Body of pancreas (tissue), 4 donors: ENCODE measurements at regions not wholly inside any gene's neighbourhood (a gene's known extent, or its start where the extent isn't known, plus 50 kb on each side); places are given as distances from the start of the nearest gene placed in this dataset.

Source experiments
- CTCF ChIP-seq, 7 experiments: fragments of 450-650 bp in 4 of 7; fragments of 200-600 bp in 3 of 7; sonication (generic) in 3 of 7; IDR thresholded peaks; one replicate each; pipeline ENCODE4 v1.5.1; 2016 to 2019; ENCODE audit warnings: antibody characterized with exemption in 7 of 7
- POLR2A ChIP-seq, 3 donors: fragments of 450-650 bp; IDR thresholded peaks; one replicate each; pipeline ENCODE4 v1.6.1; 2016; ENCODE audit warnings: antibody characterized with exemption in 3 of 3, mild to moderate bottlenecking in 2 of 3

GRCh38 chr2:5905661-5906060, 213.5 kb downstream of the SOX11 start:
- TF ChIP-seq CTCF (IDR thresholded peaks at IDR 0.05): no peak
- TF ChIP-seq POLR2A (IDR thresholded peaks at IDR 0.05): no peak
